Erythroblast (primary cell): ENCODE measurements at regions not wholly inside any gene's neighbourhood (a gene's known extent, or its start where the extent isn't known, plus 50 kb on each side); places are given as distances from the start of the nearest gene placed in this dataset.

Experiments
- GATA1 ChIP-seq: IDR thresholded peaks from 2 replicates; pipeline ENCODE4 v1.6.1; 2011; ENCODE audit warnings: low read depth, mild to moderate bottlenecking, control low read depth, low read length, moderate library complexity
- POLR2A ChIP-seq: IDR thresholded peaks from 2 replicates; pipeline ENCODE4 v1.6.1; 2011; ENCODE audit warnings: mild to moderate bottlenecking, low read length

GRCh38 chr1:198943484-198944187 is 304.8 kb downstream of the PTPRC start:
- no peak for TF ChIP-seq POLR2A
- no peak for TF ChIP-seq GATA1
